ENCODE measurements at regions not wholly inside any gene's neighbourhood (a gene's known extent, or its start where the extent isn't known, plus 50 kb on each side); places are given as distances from the start of the nearest gene placed in this dataset.

DNA sequence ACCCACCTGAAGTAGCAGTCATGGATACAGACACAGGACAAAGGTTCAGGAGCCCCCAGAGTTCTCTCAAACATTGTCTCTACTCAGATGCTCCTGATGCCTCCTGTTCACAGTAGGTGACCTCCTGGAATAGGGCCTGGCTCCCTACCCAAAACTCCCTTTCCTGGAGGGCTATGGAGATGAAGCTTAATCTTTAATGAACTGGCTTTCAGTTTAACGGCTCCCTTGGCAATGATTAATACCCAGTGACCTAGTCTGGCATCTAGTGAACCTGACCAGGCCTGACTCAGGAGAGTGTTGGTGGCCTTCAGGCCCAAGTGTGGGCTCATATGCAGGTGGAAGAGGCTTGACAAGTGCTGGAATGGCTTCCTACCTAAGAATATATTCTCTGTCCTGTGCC is 65.2 kb upstream of the TRABD2B start:
- Histone ChIP-seq H3K4me1 (ENCODE audit: control insufficient read depth in 2 of 2, insufficient read depth in 2 of 2, low read length in 2 of 2) (peaks cover 0 to 4% of the 10 kb centered on the region in 2 donors), H3K27me3 (replicated peaks in 1 of 4; ENCODE audit: control extremely low read depth in 1 of 4, control insufficient read depth in 3 of 4, insufficient read depth in 4 of 4, low read length in 3 of 4) (peaks cover 0 to 3% (median 1%) of the 10 kb centered on the region in 4 experiments), H2AFZ (ENCODE audit: insufficient read depth, low read depth, low read length, poor library complexity, severe bottlenecking) (no peak overlapping the region), H3K36me3 (replicated peaks in 1 of 2; ENCODE audit: control extremely low read depth in 1 of 2, control insufficient read depth in 1 of 2, extremely low read depth in 1 of 2, insufficient read depth in 2 of 2, low read length in 1 of 2) (no peaks in the 10 kb centered on the region), H4K20me1 (ENCODE audit: control insufficient read depth, insufficient read depth, low read length, poor library complexity, severe bottlenecking) (no peaks in the 10 kb centered on the region), H3K9ac (ENCODE audit: low read length) (no peak overlapping the region), H3K27ac (ENCODE audit: low read length in 2 of 2) (no peak overlapping the region), H3K4me2 (replicated peaks; ENCODE audit: low read depth, low read length, poor library complexity, severe bottlenecking) (no peak overlapping the region), H3K4me3 (ENCODE audit: control extremely low read depth in 1 of 5, extremely low read depth in 1 of 5, insufficient read depth in 1 of 5, low read depth in 2 of 5, low read length in 4 of 5) (no peak overlapping the region), H3K9me3 (ENCODE audit: control extremely low read depth in 1 of 3, control insufficient read depth in 2 of 3, insufficient read depth in 1 of 3, low read length in 2 of 3) (no peaks in the 10 kb centered on the region), H3K79me2 (ENCODE audit: control insufficient read depth, insufficient read depth, low read length) (no peaks in the 10 kb centered on the region)
- intact Hi-C loops (cut with micrococcal nuclease): no loop called here
- ATAC-seq (ENCODE audit: low read depth) (no peak), DNase-seq (no peak)
- Mint-ChIP-seq H3K27ac (no peak overlapping the region), H3K4me3 (no peak overlapping the region), H3K9me3 (ENCODE audit: insufficient read depth) (no peaks in the 10 kb centered on the region), H3K27me3 (peaks cover 10% of the 10 kb centered on the region), H3K4me1 (no peaks in the 10 kb centered on the region)
- 43% methylated on average over 1 of the region's 1 CpG for WGBS (ENCODE audit: insufficient coverage)
- ChIA-PET POLR2A (no interaction called here), CTCF (no interaction called here)
- TF ChIP-seq CTCF (IDR thresholded peaks at IDR 0.05) (no peak), EZH2 (IDR thresholded peaks at IDR 0.05; ENCODE audit: borderline replicate concordance, insufficient read depth, low read depth, low read length, poor library complexity, severe bottlenecking) (no peak)

- WGBS (ENCODE audit: insufficient coverage): 43% methylated on average over 1 of the region's 3 CpGs
- no peaks in the 10 kb centered on the region for H3K9me3 ChIP-seq (ENCODE audit: control extremely low read depth in 1 of 3, control insufficient read depth in 2 of 3, insufficient read depth in 1 of 3, low read length in 2 of 3)
- no peaks in the 10 kb centered on the region for H3K36me3 ChIP-seq (replicated peaks in 1 of 2; ENCODE audit: control extremely low read depth in 1 of 2, control insufficient read depth in 1 of 2, extremely low read depth in 1 of 2, insufficient read depth in 2 of 2, low read length in 1 of 2)
- no peak overlapping the region for H2AFZ ChIP-seq (ENCODE audit: insufficient read depth, low read depth, low read length, poor library complexity, severe bottlenecking)
- no peaks in the 10 kb centered on the region for H3K4me1 Mint-ChIP-seq
- no peaks in the 10 kb centered on the region for H4K20me1 ChIP-seq (ENCODE audit: control insufficient read depth, insufficient read depth, low read length, poor library complexity, severe bottlenecking)
- DNase-seq: no peak
- H3K9ac ChIP-seq (ENCODE audit: low read length): no peak overlapping the region
- H3K27me3 ChIP-seq (replicated peaks in 1 of 4; ENCODE audit: control extremely low read depth in 1 of 4, control insufficient read depth in 3 of 4, insufficient read depth in 4 of 4, low read length in 3 of 4): peaks cover 0 to 3% (median under 1%) of the 10 kb centered on the region in 4 experiments
- H3K4me3 Mint-ChIP-seq: no peak overlapping the region
- ATAC-seq (ENCODE audit: low read depth): no peak
- intact Hi-C loops (cut with micrococcal nuclease): no loop called here
- H3K27me3 Mint-ChIP-seq: peaks cover 16% of the 10 kb centered on the region
- H3K4me1 ChIP-seq (ENCODE audit: control insufficient read depth in 2 of 2, insufficient read depth in 2 of 2, low read length in 2 of 2): peaks cover 0 to 4% of the 10 kb centered on the region in 2 donors
- no peak overlapping the region for H3K27ac Mint-ChIP-seq
- no peaks in the 10 kb centered on the region for H3K79me2 ChIP-seq (ENCODE audit: control insufficient read depth, insufficient read depth, low read length)
- TF ChIP-seq EZH2 (IDR thresholded peaks at IDR 0.05; ENCODE audit: borderline replicate concordance, insufficient read depth, low read depth, low read length, poor library complexity, severe bottlenecking) (no peak), CTCF (IDR thresholded peaks at IDR 0.05) (peak; percentile 33)
- H3K4me3 ChIP-seq (ENCODE audit: control extremely low read depth in 1 of 5, extremely low read depth in 1 of 5, insufficient read depth in 1 of 5, low read depth in 2 of 5, low read length in 4 of 5): no peak overlapping the region
- POLR2A ChIA-PET: no interaction called here
- CTCF ChIA-PET: no interaction called here
- H3K27ac ChIP-seq (ENCODE audit: low read length in 2 of 2): no peak overlapping the region
- no peaks in the 10 kb centered on the region for H3K9me3 Mint-ChIP-seq (ENCODE audit: insufficient read depth)
- H3K4me2 ChIP-seq (replicated peaks; ENCODE audit: low read depth, low read length, poor library complexity, severe bottlenecking): no peak overlapping the region
Observed at GRCh38 chr1:48061162-48062136, 64.3 kb upstream of the TRABD2B start.
